GM12878 (cell line): ENCODE measurements at regions not wholly inside any gene's neighbourhood (a gene's known extent, or its start where the extent isn't known, plus 50 kb on each side); places are given as distances from the start of the nearest gene placed in this dataset.

Experiments
- ATAC-seq: fragments of 200-7000 bp; cut with Tn5 transposase; 3 replicates; pipeline ENCODE4 v1.9.1; 2020; ENCODE audit warnings: mild to moderate bottlenecking, moderate library complexity
- BruUV-seq: library from RNA; stranded (reverse); fragments of 400-500 nt; replicated peaks from 2 replicates; lab custom pipeline; 2021; lab: Mats Ljungman, UMichigan
- CTCF ChIA-PET: fragments of 300-600 bp; sonication (Branson Sonifier 250); formaldehyde crosslinking; extraction: SDS; loops from one replicate; lab custom pipeline; 2021; ENCODE audit warnings: inconsistent platforms; lab: Yijun Ruan, JAX
- POLR2A ChIA-PET: fragments of 350-600 bp; formaldehyde crosslinking; extraction: SDS; loops from one replicate; lab custom pipeline; 2021; ENCODE audit warnings: inconsistent platforms; lab: Charles Lee
- RAD21 ChIA-PET: fragments of 300-600 bp; sonication (Branson Sonifier 250); formaldehyde crosslinking; loops from one replicate; lab custom pipeline; 2023; ENCODE audit warnings: antibody characterized with exemption; ENCODE audit not compliant: unreplicated experiment; lab: Charles Lee
- SMC1A ChIA-PET: fragments of 300-600 bp; sonication (Branson Sonifier 250); formaldehyde crosslinking; loops from one replicate; lab custom pipeline; 2023; ENCODE audit not compliant: unreplicated experiment, uncharacterized antibody; lab: Charles Lee
- DNase-seq: peaks from one replicate; pipeline ENCODE4 v3.0.0-alpha.2; 2011; ENCODE audit warnings: low read depth, low spot score
- FAIRE-seq: peaks from 3 replicates; lab custom pipeline; 2011; peaks lifted over from hg19 to GRCh38; lab: Jason Lieb, UNC
- H2AFZ ChIP-seq: 2 replicates; pipeline ENCODE4 v1.6.0; 2011; ENCODE audit warnings: low read depth, low read length, control low read depth; ENCODE audit not compliant: control insufficient read depth
- H3K27ac ChIP-seq: 2 replicates; pipeline ENCODE4 v1.5.1; 2011; ENCODE audit warnings: control low read depth; ENCODE audit not compliant: control insufficient read depth, insufficient read depth
- H3K27me3 ChIP-seq, 2 experiments: replicated peaks in 1 of 2; 2 replicates each; pipeline versions ENCODE4 v1.6.0 to v1.6.1; 2011; ENCODE audit warnings: low read length in 1 of 2; ENCODE audit not compliant: control insufficient read depth in 2 of 2, insufficient read depth in 2 of 2
- H3K36me3 ChIP-seq, 2 experiments: 2 replicates each; pipeline ENCODE4 v1.5.1; 2011; ENCODE audit warnings: low read length in 1 of 2; ENCODE audit not compliant: control insufficient read depth in 2 of 2, insufficient read depth in 2 of 2
- H3K4me1 ChIP-seq: 2 replicates; pipeline ENCODE4 v1.6.1; 2011; ENCODE audit warnings: mild to moderate bottlenecking, low read length, moderate library complexity, mixed read lengths; ENCODE audit not compliant: control insufficient read depth, insufficient read depth
- H3K4me2 ChIP-seq: 2 replicates; pipeline ENCODE4 v1.6.0; 2011; ENCODE audit warnings: control low read depth; ENCODE audit not compliant: control insufficient read depth, insufficient read depth
- H3K4me3 ChIP-seq: fragments of 200-600 bp; sonication (generic); 2 replicates; pipeline ENCODE4 v1.5.1; 2016
- H3K79me2 ChIP-seq: 2 replicates; pipeline ENCODE4 v1.6.0; 2011; ENCODE audit warnings: low read length; ENCODE audit not compliant: control insufficient read depth, insufficient read depth
- H3K9ac ChIP-seq: 2 replicates; pipeline ENCODE4 v1.8.0; 2011; ENCODE audit warnings: low read length, control low read depth, mixed read lengths; ENCODE audit not compliant: control insufficient read depth, insufficient read depth
- H3K9me3 ChIP-seq: replicated peaks from 3 replicates; pipeline ENCODE4 v1.5.1; 2011; ENCODE audit warnings: mild to moderate bottlenecking, low read length; ENCODE audit not compliant: control insufficient read depth, insufficient read depth
- H4K20me1 ChIP-seq: 2 replicates; pipeline ENCODE4 v1.6.0; 2011; ENCODE audit not compliant: control insufficient read depth, insufficient read depth
- BRCA1 ChIP-seq: IDR thresholded peaks from 2 replicates; pipeline ENCODE4 v1.6.1; 2011; ENCODE audit warnings: low read depth, low read length, improper control_type of control experiment
- CHD4 ChIP-seq: fragments of 200-600 bp; sonication (generic); IDR thresholded peaks from 2 replicates; pipeline ENCODE4 v1.6.1; 2016; ENCODE audit warnings: mild to moderate bottlenecking
- GABPA ChIP-seq: IDR thresholded peaks from 2 replicates; pipeline ENCODE4 v1.6.1; 2014; ENCODE audit warnings: antibody characterized with exemption, low read depth, mild to moderate bottlenecking, inconsistent platforms
- GATAD2B ChIP-seq: fragments of 450-650 bp; conservative IDR thresholded peaks from 2 replicates; pipeline ENCODE4 v1.6.1; 2017; ENCODE audit warnings: low read depth, mild to moderate bottlenecking, moderate library complexity
- HDGF ChIP-seq: fragments of 450-650 bp; IDR thresholded peaks from 2 replicates; pipeline ENCODE4 v1.6.1; 2016; ENCODE audit warnings: antibody characterized with exemption
- IRF4 ChIP-seq: IDR thresholded peaks from 2 replicates; pipeline ENCODE4 v1.6.1; 2011; ENCODE audit warnings: low read depth, low read length
- MEF2A ChIP-seq: IDR thresholded peaks from 2 replicates; pipeline ENCODE4 v1.6.1; 2011; ENCODE audit warnings: low read depth, mild to moderate bottlenecking, low read length, moderate library complexity; ENCODE audit not compliant: insufficient read depth
- PBX3 ChIP-seq: IDR thresholded peaks from 2 replicates; pipeline ENCODE4 v1.6.1; 2011; ENCODE audit warnings: mild to moderate bottlenecking, low read depth, low read length, moderate library complexity; ENCODE audit not compliant: insufficient replicate concordance
- POU2F2 ChIP-seq: IDR thresholded peaks from 3 replicates; pipeline ENCODE4 v1.6.1; 2011; ENCODE audit warnings: low read depth, mild to moderate bottlenecking, low read length, borderline replicate concordance
- RBBP5 ChIP-seq: fragments of 200-600 bp; sonication (generic); conservative IDR thresholded peaks from 2 replicates; pipeline ENCODE4 v1.6.1; 2016
- SIN3A ChIP-seq: IDR thresholded peaks from 2 replicates; pipeline ENCODE4 v1.6.1; 2012; ENCODE audit warnings: low read depth, low read length, improper control_type of control experiment
- SMAD1 ChIP-seq: fragments of 450-650 bp; IDR thresholded peaks from 2 replicates; pipeline ENCODE4 v1.6.1; 2018; ENCODE audit warnings: mild to moderate bottlenecking, low read depth; ENCODE audit not compliant: partially characterized antibody
- SUZ12 ChIP-seq: fragments of 200-600 bp; sonication (generic); IDR thresholded peaks from one replicate; pipeline ENCODE4 v1.6.1; 2018; ENCODE audit warnings: antibody characterized with exemption, mild to moderate bottlenecking; ENCODE audit not compliant: unreplicated experiment
- YBX1 ChIP-seq: fragments of 450-650 bp; IDR thresholded peaks from 2 replicates; pipeline ENCODE4 v1.6.1; 2016; ENCODE audit warnings: antibody characterized with exemption
- ZNF274 ChIP-seq: IDR thresholded peaks from one replicate; pipeline ENCODE4 v1.8.0; 2011; ENCODE audit not compliant: insufficient read length, insufficient read depth
- ZSCAN29 ChIP-seq: fragments of 450-650 bp; IDR thresholded peaks from 2 replicates; pipeline ENCODE4 v1.6.1; 2017; ENCODE audit warnings: mild to moderate bottlenecking, moderate library complexity
- WGBS: methylation state at CpG from one replicate; pipeline ENCODE4 v1.1.6; 2016; ENCODE audit warnings: low lambda C conversion rate; ENCODE audit not compliant: insufficient replicate concordance, insufficient coverage; ENCODE audit errors: missing lambda C conversion rate; 5-methylcytosine and 5-hydroxymethylcytosine counted together
- in situ Hi-C: fragments of 300-500 bp; cut with MboI; formaldehyde crosslinking; loops from 9 replicates; pipeline ENCODE4 v1.14.3; 2018; ENCODE audit warnings: mixed read lengths
- intact Hi-C: fragments of 100-400 bp; cut with micrococcal nuclease; formaldehyde crosslinking; loops from one replicate; pipeline ENCODE4 v1.14.2; 2022; ENCODE audit not compliant: unreplicated experiment
- TF ChIP-seq, protein P1 (sequence below): fragments of 450-650 bp; IDR thresholded peaks from 2 replicates; pipeline ENCODE4 v1.6.1; 2017; ENCODE audit warnings: low read depth, mild to moderate bottlenecking, moderate library complexity
- TF ChIP-seq, protein P2 (sequence below): IDR thresholded peaks from 2 replicates; pipeline ENCODE4 v1.6.1; 2012; ENCODE audit warnings: low read length, inconsistent platforms
- TF ChIP-seq, protein P3 (sequence below): IDR thresholded peaks from 2 replicates; pipeline ENCODE4 v1.6.1; 2012; ENCODE audit warnings: low read depth, low read length, improper control_type of control experiment

DNA sequence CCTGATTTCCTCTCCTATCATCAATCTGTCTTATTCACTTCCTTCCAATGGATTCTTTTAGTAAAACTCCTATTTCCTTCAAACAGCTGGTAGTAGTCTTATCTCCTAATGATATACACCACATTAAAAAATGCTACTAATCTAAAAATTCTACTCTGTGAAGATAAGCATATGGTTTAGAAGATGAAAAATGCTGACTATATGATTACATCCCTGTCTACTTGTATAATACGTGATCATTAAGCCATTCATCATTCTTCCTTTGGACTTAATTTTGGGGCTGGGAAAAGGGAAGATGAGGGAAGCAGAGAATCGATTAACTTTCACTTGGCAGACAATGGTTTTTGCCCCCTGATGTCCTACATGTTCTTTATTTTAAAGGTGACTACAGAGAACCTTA, 453.1 kb downstream of the NSUN3 start:
- H4K20me1 ChIP-seq, result no peaks in the 10 kb centered on the region
- no peak overlapping the region for H3K4me3 ChIP-seq
- FAIRE-seq (no peak), ATAC-seq (no peak), DNase-seq (no peak)
- no peaks in the 10 kb centered on the region for H3K79me2 ChIP-seq
- in situ Hi-C loops (no loop called here), intact Hi-C loops (no loop called here)
- TF ChIP-seq, protein P1, sequence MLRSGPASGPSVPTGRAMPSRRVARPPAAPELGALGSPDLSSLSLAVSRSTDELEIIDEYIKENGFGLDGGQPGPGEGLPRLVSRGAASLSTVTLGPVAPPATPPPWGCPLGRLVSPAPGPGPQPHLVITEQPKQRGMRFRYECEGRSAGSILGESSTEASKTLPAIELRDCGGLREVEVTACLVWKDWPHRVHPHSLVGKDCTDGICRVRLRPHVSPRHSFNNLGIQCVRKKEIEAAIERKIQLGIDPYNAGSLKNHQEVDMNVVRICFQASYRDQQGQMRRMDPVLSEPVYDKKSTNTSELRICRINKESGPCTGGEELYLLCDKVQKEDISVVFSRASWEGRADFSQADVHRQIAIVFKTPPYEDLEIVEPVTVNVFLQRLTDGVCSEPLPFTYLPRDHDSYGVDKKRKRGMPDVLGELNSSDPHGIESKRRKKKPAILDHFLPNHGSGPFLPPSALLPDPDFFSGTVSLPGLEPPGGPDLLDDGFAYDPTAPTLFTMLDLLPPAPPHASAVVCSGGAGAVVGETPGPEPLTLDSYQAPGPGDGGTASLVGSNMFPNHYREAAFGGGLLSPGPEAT, result no peak
- no peak for TF ChIP-seq PBX3
- no peak for TF ChIP-seq RBBP5
- TF ChIP-seq HDGF, result no peak
- TF ChIP-seq CHD4, result no peak
- TF ChIP-seq ZSCAN29, result no peak
- TF ChIP-seq SIN3A, result no peak
- no peak for TF ChIP-seq ZNF274
- no peak for TF ChIP-seq GABPA
- TF ChIP-seq MEF2A, result no peak
- no peak for TF ChIP-seq BRCA1
- TF ChIP-seq, protein P2, sequence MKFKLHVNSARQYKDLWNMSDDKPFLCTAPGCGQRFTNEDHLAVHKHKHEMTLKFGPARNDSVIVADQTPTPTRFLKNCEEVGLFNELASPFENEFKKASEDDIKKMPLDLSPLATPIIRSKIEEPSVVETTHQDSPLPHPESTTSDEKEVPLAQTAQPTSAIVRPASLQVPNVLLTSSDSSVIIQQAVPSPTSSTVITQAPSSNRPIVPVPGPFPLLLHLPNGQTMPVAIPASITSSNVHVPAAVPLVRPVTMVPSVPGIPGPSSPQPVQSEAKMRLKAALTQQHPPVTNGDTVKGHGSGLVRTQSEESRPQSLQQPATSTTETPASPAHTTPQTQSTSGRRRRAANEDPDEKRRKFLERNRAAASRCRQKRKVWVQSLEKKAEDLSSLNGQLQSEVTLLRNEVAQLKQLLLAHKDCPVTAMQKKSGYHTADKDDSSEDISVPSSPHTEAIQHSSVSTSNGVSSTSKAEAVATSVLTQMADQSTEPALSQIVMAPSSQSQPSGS, result no peak
- TF ChIP-seq SUZ12, result no peak
- no peak for TF ChIP-seq POU2F2
- no peak for TF ChIP-seq GATAD2B
- no peak for TF ChIP-seq SMAD1
- no peak for TF ChIP-seq IRF4
- TF ChIP-seq, protein P3, sequence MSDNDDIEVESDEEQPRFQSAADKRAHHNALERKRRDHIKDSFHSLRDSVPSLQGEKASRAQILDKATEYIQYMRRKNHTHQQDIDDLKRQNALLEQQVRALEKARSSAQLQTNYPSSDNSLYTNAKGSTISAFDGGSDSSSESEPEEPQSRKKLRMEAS, result no peak
- TF ChIP-seq YBX1, result no peak
- ChIA-PET CTCF (interaction anchor here (1.1 kb wide), 1 partner anchor 511 kb away, joined by 4 read pairs; no protein-coding TSS in a partner anchor), RAD21 (no interaction called here), POLR2A (no interaction called here), SMC1A (no interaction called here)
- no peaks in the 10 kb centered on the region for H3K4me1 ChIP-seq
- H3K9me3 ChIP-seq, result no peaks in the 10 kb centered on the region
- WGBS, result 16% methylated on average over 2 of the region's 2 CpGs
- no peak overlapping the region for H3K4me2 ChIP-seq
- no peaks in the 10 kb centered on the region for H3K27me3 ChIP-seq
- no peak overlapping the region for H3K27ac ChIP-seq
- BruUV-seq, result no TSS peak
- no peak overlapping the region for H3K9ac ChIP-seq
- H3K36me3 ChIP-seq, result no peaks in the 10 kb centered on the region
- H2AFZ ChIP-seq, result no peak overlapping the region
